Sigmoid colon (tissue), 6 donors: ENCODE measurements at regions not wholly inside any gene's neighbourhood (a gene's known extent, or its start where the extent isn't known, plus 50 kb on each side); places are given as distances from the start of the nearest gene placed in this dataset.

Experiments
- DNase-seq: peaks from one replicate; pipeline ENCODE4 v3.0.0-alpha.2; 2019
- H3K27ac ChIP-seq, 4 donors: fragments of 200-600 bp; sonication (generic); one replicate each; pipeline ENCODE4 v1.5.1; 2016 to 2019; ENCODE audit warnings: mild to moderate bottlenecking in 1 of 4
- H3K27me3 ChIP-seq, 3 donors: fragments of 200-600 bp; sonication (generic); one replicate each; pipeline ENCODE4 v1.5.1; 2019; ENCODE audit warnings: mild to moderate bottlenecking in 1 of 3
- H3K36me3 ChIP-seq, 4 donors: fragments of 200-600 bp; sonication (generic); one replicate each; pipeline ENCODE4 v1.5.1; 2016 to 2019
- H3K4me1 ChIP-seq, 4 donors: fragments of 200-600 bp; sonication (generic); one replicate each; pipeline ENCODE4 v1.5.1; 2017 to 2019
- H3K4me3 ChIP-seq, 4 donors: fragments of 200-600 bp; sonication (generic); one replicate each; pipeline ENCODE4 v1.5.1; 2017 to 2019; ENCODE audit warnings: mild to moderate bottlenecking in 2 of 4, moderate library complexity in 1 of 4
- H3K9me3 ChIP-seq, 4 donors: fragments of 200-600 bp in 3 of 4; sonication (generic) in 3 of 4; one replicate each; pipeline versions ENCODE4 v1.5.1 to v1.6.1; 2013 to 2019
- EP300 ChIP-seq, 4 donors: sonication (generic); formaldehyde crosslinking; IDR thresholded peaks; one replicate each; pipeline ENCODE4 v1.6.1; 2017; ENCODE audit warnings: antibody characterized with exemption in 4 of 4
- POLR2A ChIP-seq, 2 donors: fragments of 450-650 bp; IDR thresholded peaks; one replicate each; pipeline ENCODE4 v1.6.1; 2016; ENCODE audit warnings: antibody characterized with exemption in 2 of 2, mild to moderate bottlenecking in 2 of 2, moderate library complexity in 2 of 2
- POLR2AphosphoS5 ChIP-seq, 4 donors: sonication (generic); formaldehyde crosslinking; IDR thresholded peaks; one replicate each; pipeline ENCODE4 v1.6.1; 2017; ENCODE audit warnings: antibody characterized with exemption in 4 of 4
- WGBS, 2 donors: extraction: QIAGEN DNeasy Blood & Tissue Kit; methylation state at CpG; one replicate each; pipeline ENCODE4 v1.1.7; 2013; 5-methylcytosine and 5-hydroxymethylcytosine counted together
- intact Hi-C: fragments of 100-400 bp; cut with DNase I; formaldehyde crosslinking; loops from one replicate; pipeline ENCODE4 v1.15.1; 2023
- TF ChIP-seq, protein P1 (sequence below), 4 experiments: fragments of 450-650 bp in 3 of 4; fragments of 200-600 bp in 1 of 4; IDR thresholded peaks; one replicate each; pipeline ENCODE4 v1.5.1; 2016 to 2019; ENCODE audit warnings: antibody characterized with exemption in 4 of 4, mild to moderate bottlenecking in 3 of 4, moderate library complexity in 2 of 4
- donor health status: healthy with polysubstance abuse.
- donor health status: healthy.

DNA sequence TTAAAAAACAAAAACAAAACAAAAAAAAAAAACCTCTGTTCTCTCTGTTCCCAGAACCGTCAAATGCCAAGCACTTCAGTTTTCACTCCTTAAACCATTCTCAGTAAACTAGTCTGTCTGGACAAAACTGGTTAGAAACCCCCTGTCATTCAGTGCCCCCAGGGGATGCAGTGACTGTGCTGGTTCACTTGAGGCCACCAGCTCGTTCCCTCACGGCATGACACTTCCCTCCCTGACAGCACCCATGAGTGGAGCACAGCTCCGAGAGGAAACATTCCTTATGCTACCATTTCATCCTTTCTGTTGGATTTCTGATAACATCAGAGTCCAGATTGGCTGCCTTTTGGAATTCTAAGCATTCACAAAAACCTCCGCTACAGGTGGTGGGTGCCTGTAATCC, 244.0 kb upstream of the TPM1 start:
- H3K27ac ChIP-seq: no peak overlapping the region
- no peak for DNase-seq
- TF ChIP-seq POLR2AphosphoS5 (IDR thresholded peaks at IDR 0.05) (no peak), POLR2A (IDR thresholded peaks at IDR 0.05) (no peak), EP300 (IDR thresholded peaks at IDR 0.05) (no peak)
- TF ChIP-seq, protein P1, sequence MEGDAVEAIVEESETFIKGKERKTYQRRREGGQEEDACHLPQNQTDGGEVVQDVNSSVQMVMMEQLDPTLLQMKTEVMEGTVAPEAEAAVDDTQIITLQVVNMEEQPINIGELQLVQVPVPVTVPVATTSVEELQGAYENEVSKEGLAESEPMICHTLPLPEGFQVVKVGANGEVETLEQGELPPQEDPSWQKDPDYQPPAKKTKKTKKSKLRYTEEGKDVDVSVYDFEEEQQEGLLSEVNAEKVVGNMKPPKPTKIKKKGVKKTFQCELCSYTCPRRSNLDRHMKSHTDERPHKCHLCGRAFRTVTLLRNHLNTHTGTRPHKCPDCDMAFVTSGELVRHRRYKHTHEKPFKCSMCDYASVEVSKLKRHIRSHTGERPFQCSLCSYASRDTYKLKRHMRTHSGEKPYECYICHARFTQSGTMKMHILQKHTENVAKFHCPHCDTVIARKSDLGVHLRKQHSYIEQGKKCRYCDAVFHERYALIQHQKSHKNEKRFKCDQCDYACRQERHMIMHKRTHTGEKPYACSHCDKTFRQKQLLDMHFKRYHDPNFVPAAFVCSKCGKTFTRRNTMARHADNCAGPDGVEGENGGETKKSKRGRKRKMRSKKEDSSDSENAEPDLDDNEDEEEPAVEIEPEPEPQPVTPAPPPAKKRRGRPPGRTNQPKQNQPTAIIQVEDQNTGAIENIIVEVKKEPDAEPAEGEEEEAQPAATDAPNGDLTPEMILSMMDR (IDR thresholded peaks at IDR 0.05): no peak
- no peaks in the 10 kb centered on the region for H3K9me3 ChIP-seq
- H3K4me3 ChIP-seq: no peak overlapping the region
- no peaks in the 10 kb centered on the region for H3K27me3 ChIP-seq
- 91 to 93% methylated on average over 5 of the region's 5 CpGs for WGBS, 2 donors
- peaks cover 0 to 25% (median 7%) of the 10 kb centered on the region in 4 donors for H3K36me3 ChIP-seq
- intact Hi-C loops: no loop called here
- peaks cover 0 to 9% (median 3%) of the 10 kb centered on the region in 4 donors for H3K4me1 ChIP-seq

DNA sequence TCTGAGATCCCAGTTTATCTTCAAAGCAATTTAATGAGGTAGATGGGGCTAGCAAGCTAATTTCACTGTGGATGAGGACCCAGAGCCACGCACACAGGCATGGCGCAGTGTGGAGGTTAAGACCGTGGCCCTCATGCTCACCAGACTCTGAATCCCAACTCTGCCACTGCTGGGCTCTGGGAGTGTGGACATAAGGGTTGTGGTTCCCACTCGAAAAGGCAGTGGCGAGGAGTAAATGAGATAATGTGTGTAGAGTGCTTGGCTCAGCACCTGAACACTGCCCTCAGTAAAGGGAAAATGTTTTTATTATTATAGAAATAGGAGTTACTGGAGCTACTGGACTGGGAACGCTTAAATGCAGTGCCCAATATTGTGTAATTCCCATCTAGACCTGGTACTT, 243.5 kb upstream of the TPM1 start:
- Histone ChIP-seq H3K9me3 (no peaks in the 10 kb centered on the region), H3K4me1 (peaks cover 0 to 4% (median under 1%) of the 10 kb centered on the region in 4 donors), H3K36me3 (peaks cover 0 to 25% (median 7%) of the 10 kb centered on the region in 4 donors), H3K4me3 (no peak overlapping the region), H3K27ac (no peak overlapping the region), H3K27me3 (no peaks in the 10 kb centered on the region)
- TF ChIP-seq POLR2A (IDR thresholded peaks at IDR 0.05) (no peak), EP300 (IDR thresholded peaks at IDR 0.05) (no peak), POLR2AphosphoS5 (IDR thresholded peaks at IDR 0.05) (no peak)
- TF ChIP-seq, protein P1 (IDR thresholded peaks at IDR 0.05): no peak
- intact Hi-C loops: no loop called here
- DNase-seq: no peak
- WGBS, 2 donors: 93 to 95% methylated on average over 6 of the region's 6 CpGs

DNA sequence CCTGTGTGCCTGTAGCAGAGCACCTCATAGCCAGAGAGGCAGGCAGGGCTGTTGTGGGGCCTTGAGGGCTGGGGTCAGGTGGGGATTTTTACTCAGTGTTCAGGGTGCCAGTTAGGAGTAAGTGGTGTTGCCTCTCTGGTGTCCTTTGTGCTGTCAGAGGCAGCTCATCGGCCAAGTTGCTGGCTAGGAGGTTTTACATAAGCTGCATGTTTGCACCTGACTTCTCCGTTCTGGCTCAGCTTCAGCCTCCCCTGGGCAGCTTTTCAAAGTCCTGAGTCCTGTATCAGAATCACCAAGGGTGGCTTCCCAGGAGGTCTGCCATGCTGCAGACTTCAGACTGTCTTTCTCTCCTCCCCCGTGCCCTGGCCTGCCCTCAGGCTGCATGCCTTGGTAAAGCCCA, 242.6 kb upstream of the TPM1 start:
- TF ChIP-seq POLR2A (IDR thresholded peaks at IDR 0.05) (no peak), EP300 (IDR thresholded peaks at IDR 0.05) (no peak), POLR2AphosphoS5 (IDR thresholded peaks at IDR 0.05) (no peak)
- TF ChIP-seq, protein P1 (IDR thresholded peaks at IDR 0.05): no peak
- WGBS, 2 donors: 91 to 96% methylated on average over 3 of the region's 3 CpGs
- no peaks in the 10 kb centered on the region for H3K4me1 ChIP-seq
- no peaks in the 10 kb centered on the region for H3K27me3 ChIP-seq
- no peak overlapping the region for H3K4me3 ChIP-seq
- no peak for DNase-seq
- H3K27ac ChIP-seq: peak overlapping the region in 1 of 4 donors; percentile 44
- intact Hi-C loops: no loop called here
- H3K36me3 ChIP-seq: peaks cover 0 to 25% (median 7%) of the 10 kb centered on the region in 4 donors
- H3K9me3 ChIP-seq: no peaks in the 10 kb centered on the region

DNA sequence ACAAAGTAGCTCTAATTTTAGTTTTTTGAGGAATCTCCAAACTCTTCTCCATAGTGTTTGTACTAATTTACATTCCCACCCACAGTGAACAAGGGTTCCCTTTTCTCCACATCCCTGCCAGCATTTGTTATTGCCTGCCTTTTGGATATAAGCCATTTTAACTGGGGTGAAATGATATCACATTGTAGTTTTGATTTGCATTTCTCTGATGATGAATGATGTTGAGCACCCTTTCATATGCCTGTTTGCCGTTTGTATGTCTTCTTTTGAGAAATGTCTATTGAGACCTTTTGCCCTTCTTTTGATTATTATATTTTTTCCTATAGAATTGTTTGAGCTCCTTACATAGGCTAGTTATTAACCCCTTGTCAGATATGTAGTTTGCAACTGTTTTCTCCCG, 239.9 kb upstream of the TPM1 start:
- no peak overlapping the region for H3K4me3 ChIP-seq
- intact Hi-C loops: no loop called here
- DNase-seq: no peak
- no peaks in the 10 kb centered on the region for H3K4me1 ChIP-seq
- no peak for TF ChIP-seq POLR2A (IDR thresholded peaks at IDR 0.05)
- TF ChIP-seq, protein P1 (IDR thresholded peaks at IDR 0.05): no peak
- no peak for TF ChIP-seq EP300 (IDR thresholded peaks at IDR 0.05)
- TF ChIP-seq POLR2AphosphoS5 (IDR thresholded peaks at IDR 0.05): no peak
- H3K27me3 ChIP-seq: no peaks in the 10 kb centered on the region
- peaks cover 0 to 32% (median 8%) of the 10 kb centered on the region in 4 donors for H3K36me3 ChIP-seq
- H3K9me3 ChIP-seq: no peaks in the 10 kb centered on the region
- no peak overlapping the region for H3K27ac ChIP-seq
- WGBS, 2 donors: 88 to 92% methylated on average over 2 of the region's 2 CpGs

DNA sequence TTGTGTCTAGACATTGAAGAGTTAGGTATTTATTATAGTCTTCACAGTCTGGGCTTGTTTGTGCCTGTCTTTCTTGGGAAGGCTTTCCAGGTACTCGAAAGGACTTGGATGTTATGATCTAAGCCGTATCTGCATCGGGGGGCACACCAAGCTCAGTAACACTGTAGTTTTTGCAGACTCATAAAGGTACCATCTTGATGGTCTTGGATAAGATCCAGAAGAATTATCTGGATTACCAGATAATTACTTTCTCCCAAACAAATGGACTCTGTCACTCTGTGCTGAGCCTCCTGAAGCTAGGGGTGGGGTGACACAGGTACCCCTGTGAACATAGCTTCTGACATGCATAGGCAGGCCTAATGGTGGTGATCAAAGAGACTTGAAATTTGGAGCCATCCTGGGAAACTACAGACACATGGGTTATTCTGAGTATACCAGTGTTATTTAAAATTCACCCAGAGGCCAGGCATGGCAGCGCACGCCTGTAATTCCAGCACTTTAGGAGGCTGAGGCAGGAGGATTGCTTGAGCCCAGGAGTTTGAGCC, 238.6 kb upstream of the TPM1 start:
- Histone ChIP-seq H3K36me3 (peaks cover 0 to 27% (median 7%) of the 10 kb centered on the region in 4 donors), H3K27me3 (no peaks in the 10 kb centered on the region), H3K4me1 (no peaks in the 10 kb centered on the region), H3K9me3 (no peaks in the 10 kb centered on the region), H3K27ac (no peak overlapping the region), H3K4me3 (no peak overlapping the region)
- WGBS, 2 donors: 92 to 97% methylated on average over 5 of the region's 5 CpGs
- intact Hi-C loops: no loop called here
- no peak for DNase-seq
- TF ChIP-seq POLR2A (IDR thresholded peaks at IDR 0.05) (no peak), POLR2AphosphoS5 (IDR thresholded peaks at IDR 0.05) (no peak)
- TF ChIP-seq, protein P1 (IDR thresholded peaks at IDR 0.05): no peak
